ENCODE measurements at regions not wholly inside any gene's neighbourhood (a gene's known extent, or its start where the extent isn't known, plus 50 kb on each side); places are given as distances from the start of the nearest gene placed in this dataset.
"Not testable (repeated sequence)": the region's sequence is repeated elsewhere in the genome, so short reads cannot be mapped to it uniquely, and the experiment has no call there.

DNA sequence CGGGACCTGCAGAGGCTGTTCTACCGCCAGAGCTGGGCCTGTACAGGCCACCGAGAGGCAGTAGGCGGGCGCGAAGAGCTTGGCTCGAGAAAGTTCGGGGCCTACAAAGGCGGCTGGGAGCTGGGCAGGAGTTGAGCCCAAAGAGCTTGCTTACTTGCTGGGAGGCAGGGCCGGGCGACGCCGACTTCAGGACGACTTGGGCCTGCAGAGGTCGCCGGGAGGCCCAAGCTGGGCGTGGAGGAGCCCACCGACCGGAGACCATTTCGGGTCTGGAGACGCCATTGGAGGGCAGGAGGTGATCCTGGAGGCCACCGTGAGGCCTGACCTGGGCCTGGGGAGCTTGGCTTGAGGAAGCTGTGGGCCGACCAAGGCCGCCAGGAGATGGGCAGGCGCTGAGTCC lies 258.4 kb upstream of the NUPR2 start:
- TF ChIP-seq CTCF (conservative IDR thresholded peaks at IDR 0.05; ENCODE audit: low read depth, low read length); POLR2A (IDR thresholded peaks at IDR 0.05; ENCODE audit: low read depth, low read length); CHD1 (IDR thresholded peaks at IDR 0.05; ENCODE audit: low read depth, low read length); BHLHE40 (IDR thresholded peaks at IDR 0.05; ENCODE audit: low read depth, low read length); MAFK (IDR thresholded peaks at IDR 0.05; ENCODE audit: low read depth, low read length); FOS (IDR thresholded peaks at IDR 0.05; ENCODE audit: low read depth, low read length): not testable (repeated sequence)
- TF ChIP-seq, protein P1, sequence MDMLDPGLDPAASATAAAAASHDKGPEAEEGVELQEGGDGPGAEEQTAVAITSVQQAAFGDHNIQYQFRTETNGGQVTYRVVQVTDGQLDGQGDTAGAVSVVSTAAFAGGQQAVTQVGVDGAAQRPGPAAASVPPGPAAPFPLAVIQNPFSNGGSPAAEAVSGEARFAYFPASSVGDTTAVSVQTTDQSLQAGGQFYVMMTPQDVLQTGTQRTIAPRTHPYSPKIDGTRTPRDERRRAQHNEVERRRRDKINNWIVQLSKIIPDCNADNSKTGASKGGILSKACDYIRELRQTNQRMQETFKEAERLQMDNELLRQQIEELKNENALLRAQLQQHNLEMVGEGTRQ (IDR thresholded peaks at IDR 0.05; ENCODE audit: low read depth, low read length), result not testable (repeated sequence)
